Stimulated activated naive B cell treated with anti-CD40 and anti-IgM and Interleukin-4, amounts not matched to agents 10 μg/mL and 1 μg/mL and 100 μg/mL, for 72 hours (primary cell): ENCODE measurements at regions not wholly inside any gene's neighbourhood (a gene's known extent, or its start where the extent isn't known, plus 50 kb on each side); places are given as distances from the start of the nearest gene placed in this dataset.
"Not testable (repeated sequence)": the region's sequence is repeated elsewhere in the genome, so short reads cannot be mapped to it uniquely, and the experiment has no call there.

Experiments
- ATAC-seq, 2 donors: fragments of 150-1000 bp; cut with Tn5 transposase; replicated peaks; 2 replicates each; pipeline ENCODE4 v1.10.0; 2021; ENCODE audit warnings: moderate library complexity in 1 of 2
- DNase-seq: peaks from one replicate; pipeline ENCODE4 v3.0.0; 2021
- H3K27ac Mint-ChIP-seq: one replicate; pipeline ENCODE4 v1.8.0; 2022; ENCODE audit warnings: mild to moderate bottlenecking, mixed read lengths
- H3K27me3 Mint-ChIP-seq, 2 donors: one replicate each; pipeline ENCODE4 v1.8.0; 2022; ENCODE audit warnings: mixed read lengths in 2 of 2
- H3K36me3 Mint-ChIP-seq, 2 donors: one replicate each; pipeline ENCODE4 v1.8.0; 2022; ENCODE audit warnings: mixed read lengths in 2 of 2, mild to moderate bottlenecking in 1 of 2
- H3K4me1 Mint-ChIP-seq, 2 donors: one replicate each; pipeline ENCODE4 v1.8.0; 2022; ENCODE audit warnings: mixed read lengths in 2 of 2, mild to moderate bottlenecking in 1 of 2
- H3K4me3 Mint-ChIP-seq, 2 donors: one replicate each; pipeline ENCODE4 v1.8.0; 2022; ENCODE audit warnings: mild to moderate bottlenecking in 2 of 2, mixed read lengths in 2 of 2, moderate library complexity in 1 of 2
- H3K9me3 Mint-ChIP-seq, 2 donors: one replicate each; pipeline ENCODE4 v1.8.0; 2022; ENCODE audit warnings: mixed read lengths in 2 of 2, mild to moderate bottlenecking in 1 of 2

GRCh38 chr13:68627379-68627778 lies 1397.2 kb upstream of the PCDH9 start:
- H3K36me3 Mint-ChIP-seq: no peaks in the 10 kb centered on the region
- H3K27me3 Mint-ChIP-seq: no peaks in the 10 kb centered on the region
- H3K27ac Mint-ChIP-seq: no peak overlapping the region
- no peak for ATAC-seq
- H3K9me3 Mint-ChIP-seq: peaks cover 0 to 2% of the 10 kb centered on the region in 2 donors
- no peak overlapping the region for H3K4me3 Mint-ChIP-seq
- H3K4me1 Mint-ChIP-seq: no peaks in the 10 kb centered on the region
- no peak for DNase-seq

- Mint-ChIP-seq H3K4me1 (no peaks in the 10 kb centered on the region), H3K27ac (no peak overlapping the region), H3K36me3 (no peaks in the 10 kb centered on the region), H3K27me3 (no peaks in the 10 kb centered on the region), H3K9me3 (peaks cover 9 to 10% of the 10 kb centered on the region in 2 donors), H3K4me3 (no peak overlapping the region)
- ATAC-seq (no peak), DNase-seq (no peak)
Observed at GRCh38 chr13:68616600-68617222, 1386.6 kb upstream of the PCDH9 start.

DNA sequence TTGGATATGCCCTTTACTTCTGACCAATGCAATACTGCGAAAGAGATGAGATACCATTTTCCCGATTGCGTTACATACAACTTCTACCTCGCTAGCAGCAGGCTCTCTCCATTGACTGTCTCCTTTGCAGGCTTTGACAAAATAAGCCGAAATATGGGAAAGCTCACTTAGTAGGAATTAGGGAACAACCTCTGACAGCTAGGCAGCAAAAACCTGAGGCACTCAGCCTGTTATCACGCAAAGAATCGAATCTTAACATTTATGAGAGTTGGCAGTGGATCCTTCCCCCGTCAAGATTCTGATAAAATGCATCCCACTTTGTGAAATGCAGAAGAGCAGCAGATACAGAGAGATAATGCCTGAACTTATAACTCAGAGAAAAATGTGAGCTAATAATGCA lies 1379.5 kb upstream of the PCDH9 start:
- Mint-ChIP-seq H3K27me3 (no peaks in the 10 kb centered on the region), H3K27ac (no peak overlapping the region), H3K9me3 (no peaks in the 10 kb centered on the region), H3K4me1 (no peaks in the 10 kb centered on the region), H3K4me3 (no peak overlapping the region), H3K36me3 (no peaks in the 10 kb centered on the region)
- DNase-seq (no peak), ATAC-seq (no peak)

GRCh38 chr13:68608147-68608546 lies 1378.0 kb upstream of the PCDH9 start:
- no peak overlapping the region for H3K27ac Mint-ChIP-seq
- H3K27me3 Mint-ChIP-seq: no peaks in the 10 kb centered on the region
- DNase-seq (no peak), ATAC-seq (no peak)
- H3K9me3 Mint-ChIP-seq: no peaks in the 10 kb centered on the region
- no peaks in the 10 kb centered on the region for H3K36me3 Mint-ChIP-seq
- H3K4me3 Mint-ChIP-seq: no peak overlapping the region
- no peaks in the 10 kb centered on the region for H3K4me1 Mint-ChIP-seq

GRCh38 chr13:68597641-68598040 lies 1367.5 kb upstream of the PCDH9 start:
- no peak overlapping the region for H3K27ac Mint-ChIP-seq
- H3K4me3 Mint-ChIP-seq: no peak overlapping the region
- no peaks in the 10 kb centered on the region for H3K36me3 Mint-ChIP-seq
- no peak for ATAC-seq
- H3K27me3 Mint-ChIP-seq: no peaks in the 10 kb centered on the region
- no peak for DNase-seq
- no peaks in the 10 kb centered on the region for H3K9me3 Mint-ChIP-seq
- no peaks in the 10 kb centered on the region for H3K4me1 Mint-ChIP-seq

DNA sequence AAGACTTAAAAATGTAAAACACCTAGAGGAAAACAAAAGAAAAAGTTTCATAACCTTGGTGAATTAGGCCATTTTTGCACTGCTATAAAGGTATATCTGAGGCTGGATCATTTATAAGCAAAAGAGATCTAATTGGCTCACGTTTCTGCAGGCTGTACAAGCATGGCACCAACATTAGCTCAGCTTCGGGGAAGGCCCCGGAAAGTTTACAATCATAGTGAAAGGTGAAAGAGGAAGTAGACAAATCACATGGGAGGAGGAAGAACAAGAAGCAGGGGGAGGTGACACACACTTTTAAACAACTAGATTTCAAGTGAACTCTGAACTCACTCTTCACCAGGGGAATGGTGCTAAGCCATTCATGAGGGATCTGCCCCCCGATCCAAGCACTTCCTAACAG lies 1358.5 kb upstream of the PCDH9 start:
- H3K9me3 Mint-ChIP-seq: peaks cover 0 to 6% of the 10 kb centered on the region in 2 donors
- no peaks in the 10 kb centered on the region for H3K36me3 Mint-ChIP-seq
- no peak overlapping the region for H3K27ac Mint-ChIP-seq
- peaks cover 0 to 2% of the 10 kb centered on the region in 2 donors for H3K4me1 Mint-ChIP-seq
- DNase-seq (peak; percentile 21), ATAC-seq (peak; percentile 96 to 100)
- H3K27me3 Mint-ChIP-seq: no peaks in the 10 kb centered on the region
- no peak overlapping the region for H3K4me3 Mint-ChIP-seq

DNA sequence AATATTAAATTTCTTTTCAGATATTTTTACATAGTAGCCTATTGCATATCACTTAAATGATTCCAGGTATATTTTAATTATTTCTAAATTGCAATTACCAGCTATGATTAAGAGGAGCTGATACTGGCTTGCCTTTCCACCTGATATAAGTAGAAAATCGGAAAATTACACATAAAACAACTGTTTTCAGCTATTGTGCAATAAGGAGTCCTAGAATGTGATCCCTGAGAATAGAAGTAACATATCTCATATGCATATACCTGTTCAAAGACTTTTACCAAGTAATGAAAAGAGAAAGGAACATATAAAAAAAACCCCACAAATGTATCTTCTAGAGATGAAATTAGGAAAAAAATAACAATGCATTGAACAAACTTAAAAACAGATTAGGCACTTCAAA lies 1354.6 kb upstream of the PCDH9 start:
- ATAC-seq: no peak
- Mint-ChIP-seq H3K36me3 (no peaks in the 10 kb centered on the region), H3K4me3 (no peak overlapping the region), H3K27ac (no peak overlapping the region), H3K9me3 (peaks cover 0 to 3% of the 10 kb centered on the region in 2 donors), H3K4me1 (peaks cover 0 to 2% of the 10 kb centered on the region in 2 donors), H3K27me3 (no peaks in the 10 kb centered on the region)
- DNase-seq: no peak

GRCh38 chr13:68574053-68574452 lies 1343.9 kb upstream of the PCDH9 start:
- no peak for ATAC-seq
- H3K27ac Mint-ChIP-seq: no peak overlapping the region
- no peak overlapping the region for H3K4me3 Mint-ChIP-seq

DNA sequence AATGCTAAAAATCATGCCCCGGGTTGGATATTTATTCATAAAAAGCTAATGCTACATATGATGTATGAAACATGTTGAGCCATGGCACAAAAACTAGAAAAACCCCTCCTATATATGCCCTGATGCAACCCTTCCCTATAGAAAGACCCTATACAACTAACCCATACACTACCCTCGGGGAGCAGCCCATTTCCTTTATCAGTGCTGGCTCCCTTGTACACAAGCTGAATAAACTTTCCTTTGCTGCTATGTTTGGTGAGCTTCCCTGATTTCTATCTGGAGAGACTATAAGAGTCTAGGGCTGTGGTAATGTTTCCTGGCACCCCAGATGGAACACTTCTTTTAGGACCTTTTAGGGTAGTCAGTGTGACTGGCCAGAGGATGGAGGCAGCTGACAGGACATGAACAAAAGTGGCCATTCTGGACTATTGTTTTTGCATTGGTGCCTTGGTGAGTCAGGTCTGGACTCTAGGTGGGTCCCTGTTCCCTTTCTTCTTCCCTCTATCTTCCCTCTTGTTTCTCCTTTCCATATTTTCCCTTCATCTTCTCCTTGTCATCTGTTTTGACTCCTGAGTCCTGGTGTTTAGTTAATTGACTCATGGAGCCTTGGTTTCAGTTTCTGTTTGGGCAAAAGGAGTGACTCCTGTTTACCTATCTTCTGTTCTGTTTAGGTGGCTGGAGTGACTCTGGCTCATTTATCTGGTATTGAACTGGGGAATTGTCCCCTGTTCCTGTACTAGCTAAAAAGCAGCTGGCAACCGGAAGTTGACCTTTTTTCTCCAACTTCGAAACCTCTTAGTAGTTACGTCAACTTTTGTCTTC lies 1321.8 kb upstream of the PCDH9 start:
- H3K27me3 Mint-ChIP-seq: no peaks in the 10 kb centered on the region
- no peaks in the 10 kb centered on the region for H3K36me3 Mint-ChIP-seq
- H3K27ac Mint-ChIP-seq: no peak overlapping the region
- DNase-seq: no peak
- no peaks in the 10 kb centered on the region for H3K9me3 Mint-ChIP-seq
- H3K4me1 Mint-ChIP-seq: no peaks in the 10 kb centered on the region
- H3K4me3 Mint-ChIP-seq: no peak overlapping the region
- ATAC-seq: no peak

More at GRCh38 chr13:68574053-68574452, 1343.9 kb upstream of the PCDH9 start:
- DNase-seq: no peak
- H3K4me1 Mint-ChIP-seq: no peaks in the 10 kb centered on the region
- no peaks in the 10 kb centered on the region for H3K9me3 Mint-ChIP-seq
- H3K27me3 Mint-ChIP-seq: no peaks in the 10 kb centered on the region
- H3K36me3 Mint-ChIP-seq: no peaks in the 10 kb centered on the region

GRCh38 chr13:68550330-68550729 lies 1320.2 kb upstream of the PCDH9 start:
- DNase-seq (no peak), ATAC-seq (peak; percentile 31 to 64)
- no peaks in the 10 kb centered on the region for H3K9me3 Mint-ChIP-seq
- H3K27ac Mint-ChIP-seq: no peak overlapping the region
- H3K27me3 Mint-ChIP-seq: no peaks in the 10 kb centered on the region
- H3K4me3 Mint-ChIP-seq: no peak overlapping the region
- no peaks in the 10 kb centered on the region for H3K4me1 Mint-ChIP-seq
- H3K36me3 Mint-ChIP-seq: no peaks in the 10 kb centered on the region

DNA sequence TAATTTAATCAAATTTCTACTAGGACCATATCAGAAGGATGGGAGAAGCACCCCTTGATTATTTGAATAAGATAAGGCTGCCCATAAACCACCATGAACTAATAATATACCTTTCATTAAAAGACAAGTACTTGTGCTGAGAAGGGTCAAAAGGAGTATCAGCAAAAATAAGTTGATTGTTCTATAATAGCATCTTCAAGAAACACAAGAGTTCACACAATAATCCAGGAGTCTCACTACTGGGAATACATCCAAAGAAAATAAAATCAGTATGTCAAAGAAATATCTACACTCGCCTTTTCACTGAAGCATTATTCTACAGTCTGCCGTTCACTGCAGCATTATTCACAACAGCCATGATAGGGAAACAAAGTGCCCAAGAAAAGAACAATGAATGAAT lies 1310.1 kb upstream of the PCDH9 start:
- H3K27me3 Mint-ChIP-seq: no peaks in the 10 kb centered on the region
- DNase-seq (no peak), ATAC-seq (no peak)
- H3K4me1 Mint-ChIP-seq: peaks cover 0 to 2% of the 10 kb centered on the region in 2 donors
- no peak overlapping the region for H3K27ac Mint-ChIP-seq
- H3K9me3 Mint-ChIP-seq: peaks cover 0 to 3% of the 10 kb centered on the region in 2 donors
- H3K4me3 Mint-ChIP-seq: no peak overlapping the region
- no peaks in the 10 kb centered on the region for H3K36me3 Mint-ChIP-seq

DNA sequence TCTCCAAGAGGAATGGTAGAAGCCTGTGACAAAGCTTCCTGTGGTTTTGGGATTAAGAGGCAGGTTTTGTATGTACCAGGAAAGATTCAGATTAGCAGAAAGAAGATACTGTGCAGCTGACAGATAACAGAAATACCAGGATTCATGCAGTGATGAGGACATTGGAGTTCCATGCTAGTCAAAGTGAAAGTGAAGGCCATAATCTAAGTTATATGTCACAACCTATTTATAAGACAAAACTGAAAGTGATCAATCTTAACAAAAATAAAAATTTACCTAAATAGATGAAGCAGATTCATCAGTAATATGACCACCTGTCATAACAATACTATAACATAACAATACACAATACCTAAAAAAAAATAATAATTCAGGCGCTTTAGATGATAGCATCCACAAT lies 1305.2 kb upstream of the PCDH9 start:
- H3K36me3 Mint-ChIP-seq: no peaks in the 10 kb centered on the region
- ATAC-seq (peak; percentile 29 to 51), DNase-seq (no peak)
- no peak overlapping the region for H3K4me3 Mint-ChIP-seq
- H3K4me1 Mint-ChIP-seq: peaks cover 0 to 6% of the 10 kb centered on the region in 2 donors
- H3K9me3 Mint-ChIP-seq: peaks cover 0 to 7% of the 10 kb centered on the region in 2 donors
- H3K27ac Mint-ChIP-seq: no peak overlapping the region
- H3K27me3 Mint-ChIP-seq: no peaks in the 10 kb centered on the region

GRCh38 chr13:68527167-68527566 lies 1297.0 kb upstream of the PCDH9 start:
- not testable (repeated sequence) for H3K27me3 Mint-ChIP-seq, H3K4me3 Mint-ChIP-seq

DNA sequence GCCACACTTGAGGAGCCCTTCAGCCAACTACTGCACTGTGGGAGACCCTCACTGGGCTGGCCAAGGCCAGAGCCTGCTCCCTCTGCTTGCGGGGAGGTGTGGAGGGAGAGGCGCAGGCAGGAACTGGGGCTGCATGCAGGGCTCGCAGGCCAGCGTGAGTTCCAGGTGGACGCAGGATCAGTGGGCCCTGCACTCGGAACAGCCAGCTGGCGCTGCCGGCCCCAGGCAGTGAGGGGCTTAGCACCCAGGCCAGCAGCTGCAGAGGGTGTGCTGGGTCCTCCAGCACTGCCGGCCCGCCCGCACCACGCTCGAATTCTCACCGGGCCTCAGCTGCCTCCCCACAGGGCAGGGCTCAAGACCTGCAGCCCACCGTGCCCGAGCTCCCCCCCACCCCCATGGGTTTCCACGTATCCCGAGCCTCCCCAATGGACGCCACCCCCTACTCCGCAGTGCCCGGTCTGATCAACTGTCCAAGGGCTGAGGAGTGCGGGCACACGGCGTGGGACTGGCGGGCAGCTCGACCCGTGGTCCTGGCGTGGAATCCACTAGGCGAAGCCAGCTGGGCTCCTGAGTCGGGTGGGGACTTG lies 1293.8 kb upstream of the PCDH9 start:
- Mint-ChIP-seq H3K4me1 (peaks cover 4 to 7% of the 10 kb centered on the region in 2 donors), H3K27ac (no peak overlapping the region), H3K4me3 (no peak overlapping the region), H3K36me3 (no peaks in the 10 kb centered on the region), H3K27me3 (no peaks in the 10 kb centered on the region), H3K9me3 (peaks cover 15% of the 10 kb centered on the region in 2 donors)
- no peak for ATAC-seq
- DNase-seq: no peak

More at GRCh38 chr13:68527167-68527566, 1297.0 kb upstream of the PCDH9 start:
- peak overlapping the region; percentile 28 for H3K27ac Mint-ChIP-seq
- H3K9me3 Mint-ChIP-seq: peaks cover 15 to 16% of the 10 kb centered on the region in 2 donors
- not testable (repeated sequence) for H3K36me3 Mint-ChIP-seq, ATAC-seq, H3K4me1 Mint-ChIP-seq, DNase-seq

DNA sequence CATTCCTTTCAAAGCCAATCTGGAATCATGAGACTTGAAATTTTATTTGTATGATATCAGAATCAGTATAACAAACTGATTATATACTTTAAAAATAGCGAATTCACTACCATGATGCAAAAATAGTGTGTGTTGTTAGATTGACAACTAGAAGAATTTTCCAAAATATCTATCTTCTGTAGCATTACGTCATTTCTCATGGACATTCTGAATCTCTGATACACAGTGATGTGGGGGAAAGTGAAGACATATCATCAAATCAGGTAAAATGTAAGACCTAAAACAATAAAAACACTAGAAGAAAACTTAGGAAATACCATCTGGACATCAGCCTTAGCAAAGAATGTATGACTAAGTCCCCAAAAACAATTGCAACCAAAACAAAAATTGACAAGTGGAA lies 1292.0 kb upstream of the PCDH9 start:
- ATAC-seq (no peak), DNase-seq (no peak)
- Mint-ChIP-seq H3K27ac (no peak overlapping the region), H3K9me3 (peaks cover 8 to 13% of the 10 kb centered on the region in 2 donors), H3K36me3 (no peaks in the 10 kb centered on the region), H3K4me3 (no peak overlapping the region), H3K27me3 (no peaks in the 10 kb centered on the region), H3K4me1 (peaks cover 2 to 4% of the 10 kb centered on the region in 2 donors)
